ENCODE measurements at regions not wholly inside any gene's neighbourhood (a gene's known extent, or its start where the extent isn't known, plus 50 kb on each side); places are given as distances from the start of the nearest gene placed in this dataset.

DNA sequence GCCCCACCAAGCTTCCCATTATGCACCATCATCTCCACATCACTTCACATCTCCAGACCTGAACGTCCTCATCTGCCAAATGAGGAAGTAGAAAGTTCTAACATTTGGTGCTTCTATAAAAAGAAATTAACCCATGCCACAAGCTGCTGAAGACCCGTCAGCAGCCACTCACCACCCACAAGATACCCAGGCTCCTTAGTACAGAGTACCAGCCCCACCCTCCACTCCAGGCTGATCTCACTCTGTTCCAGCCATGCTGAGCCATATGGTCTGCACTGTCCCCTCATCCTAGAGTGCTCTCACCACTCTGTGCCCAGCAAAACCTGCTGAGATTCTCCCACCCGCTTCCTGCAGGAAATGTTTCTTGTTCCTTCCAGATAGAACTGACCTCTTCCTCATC lies 240.8 kb upstream of the PPARGC1A start:
- intact Hi-C loops (cut with DNase I, micrococcal nuclease), result no loop called here
- DNase-seq, result no peak
- H3K9me3 ChIP-seq, result no peaks in the 10 kb centered on the region
- no peaks in the 10 kb centered on the region for H3K36me3 ChIP-seq (ENCODE audit: low read depth)
- ATAC-seq, result no peak
- no peaks in the 10 kb centered on the region for H3K4me1 ChIP-seq (ENCODE audit: low read depth)
- TF ChIP-seq, protein P1, sequence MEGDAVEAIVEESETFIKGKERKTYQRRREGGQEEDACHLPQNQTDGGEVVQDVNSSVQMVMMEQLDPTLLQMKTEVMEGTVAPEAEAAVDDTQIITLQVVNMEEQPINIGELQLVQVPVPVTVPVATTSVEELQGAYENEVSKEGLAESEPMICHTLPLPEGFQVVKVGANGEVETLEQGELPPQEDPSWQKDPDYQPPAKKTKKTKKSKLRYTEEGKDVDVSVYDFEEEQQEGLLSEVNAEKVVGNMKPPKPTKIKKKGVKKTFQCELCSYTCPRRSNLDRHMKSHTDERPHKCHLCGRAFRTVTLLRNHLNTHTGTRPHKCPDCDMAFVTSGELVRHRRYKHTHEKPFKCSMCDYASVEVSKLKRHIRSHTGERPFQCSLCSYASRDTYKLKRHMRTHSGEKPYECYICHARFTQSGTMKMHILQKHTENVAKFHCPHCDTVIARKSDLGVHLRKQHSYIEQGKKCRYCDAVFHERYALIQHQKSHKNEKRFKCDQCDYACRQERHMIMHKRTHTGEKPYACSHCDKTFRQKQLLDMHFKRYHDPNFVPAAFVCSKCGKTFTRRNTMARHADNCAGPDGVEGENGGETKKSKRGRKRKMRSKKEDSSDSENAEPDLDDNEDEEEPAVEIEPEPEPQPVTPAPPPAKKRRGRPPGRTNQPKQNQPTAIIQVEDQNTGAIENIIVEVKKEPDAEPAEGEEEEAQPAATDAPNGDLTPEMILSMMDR (IDR thresholded peaks at IDR 0.05), result no peak
- H3K4me3 ChIP-seq, result no peak overlapping the region

DNA sequence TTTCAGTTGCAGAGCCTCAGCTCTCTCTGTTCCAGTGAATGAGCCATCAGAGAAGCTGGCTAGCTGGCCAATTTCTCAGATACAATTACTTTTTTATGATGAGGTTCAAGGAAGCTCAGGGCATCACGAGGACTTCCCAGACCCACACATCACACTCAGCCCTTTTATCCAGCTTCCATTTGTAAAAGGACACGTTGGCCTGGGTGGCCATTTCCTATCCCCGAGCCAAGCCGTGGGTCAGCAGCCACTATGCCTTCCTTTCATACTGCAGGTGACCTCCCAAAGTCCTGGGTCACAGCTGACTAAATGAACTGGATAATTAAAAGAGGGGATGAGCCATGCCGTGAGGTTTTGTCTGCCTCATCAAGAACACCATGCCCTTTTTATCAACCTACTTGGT lies 236.9 kb upstream of the PPARGC1A start:
- Histone ChIP-seq H3K4me1 (ENCODE audit: low read depth) (no peaks in the 10 kb centered on the region), H3K9me3 (no peaks in the 10 kb centered on the region), H3K36me3 (ENCODE audit: low read depth) (no peaks in the 10 kb centered on the region), H3K4me3 (no peak overlapping the region)
- intact Hi-C loops (cut with DNase I, micrococcal nuclease), result no loop called here
- ATAC-seq (no peak), DNase-seq (no peak)
- TF ChIP-seq, protein P1 (IDR thresholded peaks at IDR 0.05), result no peak

DNA sequence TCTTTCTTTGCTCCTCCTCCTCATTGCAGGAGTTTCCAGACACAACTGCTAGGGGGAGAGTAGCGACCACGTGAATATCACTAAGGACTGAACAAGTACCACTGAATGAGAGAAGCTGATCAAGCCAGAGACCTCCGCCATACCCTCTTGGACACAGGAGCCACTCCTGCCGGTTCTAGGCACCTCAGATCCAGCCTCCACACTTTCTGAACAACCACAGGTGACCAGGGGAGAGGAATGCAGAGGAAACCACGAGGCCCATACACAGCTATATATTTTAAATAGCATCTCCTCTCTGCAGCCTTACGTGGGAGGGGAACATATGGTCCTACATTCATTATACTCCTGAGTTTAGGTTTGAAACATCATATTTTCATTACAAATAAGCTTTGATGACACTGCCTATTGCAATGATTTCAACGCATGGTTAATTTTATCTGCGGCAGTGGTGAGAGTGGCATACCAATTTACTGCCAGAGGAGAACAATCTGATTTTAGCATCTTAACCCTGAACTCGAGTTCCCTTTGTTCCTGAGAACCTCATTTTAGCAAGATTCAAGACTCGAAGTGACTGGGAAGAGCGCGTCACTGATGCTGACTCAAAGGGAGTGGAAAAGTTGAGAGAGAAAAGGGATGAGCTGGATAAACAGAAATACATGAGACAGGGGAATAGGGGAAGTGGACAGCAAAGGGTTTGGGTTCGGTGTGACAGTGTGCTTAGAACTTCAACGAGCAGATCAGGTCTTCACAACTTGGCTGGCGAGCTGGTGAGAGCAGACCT lies 231.7 kb upstream of the PPARGC1A start:
- Histone ChIP-seq H3K4me3 (no peak overlapping the region), H3K4me1 (ENCODE audit: low read depth) (no peaks in the 10 kb centered on the region), H3K36me3 (ENCODE audit: low read depth) (no peaks in the 10 kb centered on the region), H3K9me3 (no peaks in the 10 kb centered on the region)
- intact Hi-C loops (cut with DNase I, micrococcal nuclease), result no loop called here
- TF ChIP-seq, protein P1 (IDR thresholded peaks at IDR 0.05), result no peak
- DNase-seq (no peak), ATAC-seq (no peak)

DNA sequence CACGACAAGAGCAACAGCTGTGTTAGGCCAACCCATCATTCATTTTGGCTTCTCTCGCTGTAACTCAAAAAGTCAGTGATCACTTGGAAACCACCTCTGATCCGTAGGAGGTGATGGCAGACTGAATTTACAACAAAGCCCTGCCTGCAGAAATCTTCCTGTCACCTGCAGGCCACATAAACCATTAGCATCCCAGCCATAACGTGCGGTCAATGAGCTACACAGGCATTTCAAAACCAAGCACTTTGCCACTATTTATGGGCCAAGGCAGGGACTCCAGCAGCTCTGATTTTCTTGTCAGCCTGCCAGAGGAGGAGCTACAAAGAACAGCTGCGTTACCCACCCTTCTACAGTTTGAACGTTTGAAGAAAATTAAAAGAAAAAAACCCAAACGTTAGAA lies 228.1 kb upstream of the PPARGC1A start:
- DNase-seq (no peak), ATAC-seq (no peak)
- Histone ChIP-seq H3K4me1 (ENCODE audit: low read depth) (no peaks in the 10 kb centered on the region), H3K9me3 (no peaks in the 10 kb centered on the region), H3K4me3 (no peak overlapping the region), H3K36me3 (ENCODE audit: low read depth) (no peaks in the 10 kb centered on the region)
- TF ChIP-seq, protein P1 (IDR thresholded peaks at IDR 0.05), result no peak
- intact Hi-C loops (cut with DNase I, micrococcal nuclease), result no loop called here

DNA sequence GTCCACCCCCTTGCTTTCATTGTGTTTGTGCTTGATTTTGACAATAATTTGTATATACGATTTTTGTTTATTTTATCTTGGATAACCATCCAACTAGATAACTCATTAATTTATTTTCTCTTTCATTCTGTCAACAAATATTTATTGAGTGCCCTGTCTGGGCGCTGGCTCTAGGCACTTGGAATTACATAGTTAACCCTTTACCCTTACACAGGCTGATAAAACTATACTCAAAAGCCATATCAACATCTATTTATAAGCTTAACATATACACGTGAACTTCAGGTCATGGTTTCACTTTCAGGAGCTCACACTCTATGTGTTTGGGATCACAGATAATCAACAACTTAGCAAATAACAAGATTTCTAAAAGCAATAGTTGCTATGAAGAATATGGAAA lies 226.3 kb upstream of the PPARGC1A start:
- intact Hi-C loops (cut with DNase I, micrococcal nuclease), result no loop called here
- Histone ChIP-seq H3K36me3 (ENCODE audit: low read depth) (no peaks in the 10 kb centered on the region), H3K4me3 (no peak overlapping the region), H3K9me3 (no peaks in the 10 kb centered on the region), H3K4me1 (ENCODE audit: low read depth) (no peaks in the 10 kb centered on the region)
- ATAC-seq (no peak), DNase-seq (no peak)
- TF ChIP-seq, protein P1 (IDR thresholded peaks at IDR 0.05), result no peak
